Calu3 (cell line): ENCODE measurements at regions not wholly inside any gene's neighbourhood (a gene's known extent, or its start where the extent isn't known, plus 50 kb on each side); places are given as distances from the start of the nearest gene placed in this dataset.
"Not testable (repeated sequence)": the region's sequence is repeated elsewhere in the genome, so short reads cannot be mapped to it uniquely, and the experiment has no call there.

Source experiments
- BruUV-seq: library from RNA; stranded (reverse); fragments of 400-500 nt; replicated peaks from 2 replicates; lab custom pipeline; 2021; lab: Mats Ljungman, UMichigan
- CTCF ChIA-PET: fragments of 300-600 bp; sonication (Branson Sonifier 250); formaldehyde crosslinking; loops from one replicate; lab custom pipeline; 2022; ENCODE audit warnings: antibody characterized with exemption; lab: Charles Lee
- DNase-seq: peaks from one replicate; pipeline ENCODE4 v3.0.0; 2022
- H3K27ac Mint-ChIP-seq: one replicate; pipeline ENCODE4 v1.8.0; 2022; ENCODE audit warnings: mixed read lengths; ENCODE audit not compliant: unreplicated experiment
- H3K27me3 Mint-ChIP-seq: one replicate; pipeline ENCODE4 v1.8.0; 2022; ENCODE audit warnings: mixed read lengths; ENCODE audit not compliant: unreplicated experiment
- H3K36me3 Mint-ChIP-seq: one replicate; pipeline ENCODE4 v1.8.0; 2022; ENCODE audit warnings: mild to moderate bottlenecking, moderate library complexity, mixed read lengths; ENCODE audit not compliant: insufficient read depth, unreplicated experiment
- H3K4me1 Mint-ChIP-seq: one replicate; pipeline ENCODE4 v1.8.0; 2022; ENCODE audit warnings: mild to moderate bottlenecking, low read depth, mixed read lengths; ENCODE audit not compliant: unreplicated experiment
- H3K4me3 Mint-ChIP-seq: one replicate; pipeline ENCODE4 v1.8.0; 2022; ENCODE audit warnings: mild to moderate bottlenecking, low read depth, moderate library complexity, mixed read lengths; ENCODE audit not compliant: unreplicated experiment
- H3K9me3 Mint-ChIP-seq: one replicate; pipeline ENCODE4 v1.8.0; 2022; ENCODE audit warnings: low read depth, mixed read lengths; ENCODE audit not compliant: unreplicated experiment
- intact Hi-C: fragments of 100-400 bp; cut with micrococcal nuclease; formaldehyde crosslinking; loops from one replicate; pipeline ENCODE4 v1.10.0; 2022; ENCODE audit not compliant: unreplicated experiment
- TF ChIP-seq, protein P1 (sequence below): fragments of 200-600 bp; IDR thresholded peaks from one replicate; pipeline ENCODE4 v1.8.0; 2022; ENCODE audit warnings: antibody characterized with exemption; ENCODE audit not compliant: unreplicated experiment

DNA sequence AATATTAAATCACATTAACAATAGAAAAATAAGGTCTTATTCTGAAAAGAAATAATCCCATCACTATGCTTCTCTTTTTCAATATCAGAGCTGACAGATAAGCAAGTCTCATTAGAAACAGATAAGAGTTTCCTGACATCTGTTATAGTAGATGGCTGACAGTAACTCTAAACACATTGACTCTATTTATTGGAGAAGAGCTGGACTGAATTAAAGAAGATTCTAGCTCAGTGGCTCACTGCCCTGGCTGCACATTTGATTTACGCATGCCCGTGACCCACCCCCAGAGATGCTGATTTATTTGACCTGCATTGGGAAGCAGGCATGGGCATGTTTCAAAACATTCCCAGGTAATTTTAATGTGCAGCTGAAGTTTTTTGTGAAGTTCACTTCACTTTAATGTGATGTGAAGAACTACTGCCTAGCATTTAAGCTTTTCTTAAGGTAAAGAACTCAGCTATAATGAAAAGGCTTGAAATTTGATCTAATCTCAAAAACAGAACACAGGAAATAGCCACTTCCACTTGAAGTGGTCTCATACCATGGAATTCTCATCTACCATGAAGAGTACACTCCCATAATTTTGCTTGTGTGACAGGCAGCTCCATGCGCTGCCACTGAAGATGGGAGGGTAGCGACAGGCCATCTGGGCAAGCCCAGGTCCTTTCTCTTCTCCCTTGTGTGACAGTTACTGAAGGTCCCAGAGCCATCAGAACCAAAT, 162.3 kb downstream of the TPBG start:
- H3K4me3 Mint-ChIP-seq = no peak overlapping the region
- BruUV-seq = no TSS peak
- no peak overlapping the region for H3K27ac Mint-ChIP-seq
- no peaks in the 10 kb centered on the region for H3K36me3 Mint-ChIP-seq
- no peaks in the 10 kb centered on the region for H3K4me1 Mint-ChIP-seq
- CTCF ChIA-PET = interaction anchor here (0.6 kb wide), 1 partner anchor 155 kb away, joined by 3 read pairs; no protein-coding TSS in a partner anchor
- no peak for DNase-seq
- no peaks in the 10 kb centered on the region for H3K9me3 Mint-ChIP-seq
- H3K27me3 Mint-ChIP-seq = no peaks in the 10 kb centered on the region
- intact Hi-C loops = no loop called here
- TF ChIP-seq, protein P1, sequence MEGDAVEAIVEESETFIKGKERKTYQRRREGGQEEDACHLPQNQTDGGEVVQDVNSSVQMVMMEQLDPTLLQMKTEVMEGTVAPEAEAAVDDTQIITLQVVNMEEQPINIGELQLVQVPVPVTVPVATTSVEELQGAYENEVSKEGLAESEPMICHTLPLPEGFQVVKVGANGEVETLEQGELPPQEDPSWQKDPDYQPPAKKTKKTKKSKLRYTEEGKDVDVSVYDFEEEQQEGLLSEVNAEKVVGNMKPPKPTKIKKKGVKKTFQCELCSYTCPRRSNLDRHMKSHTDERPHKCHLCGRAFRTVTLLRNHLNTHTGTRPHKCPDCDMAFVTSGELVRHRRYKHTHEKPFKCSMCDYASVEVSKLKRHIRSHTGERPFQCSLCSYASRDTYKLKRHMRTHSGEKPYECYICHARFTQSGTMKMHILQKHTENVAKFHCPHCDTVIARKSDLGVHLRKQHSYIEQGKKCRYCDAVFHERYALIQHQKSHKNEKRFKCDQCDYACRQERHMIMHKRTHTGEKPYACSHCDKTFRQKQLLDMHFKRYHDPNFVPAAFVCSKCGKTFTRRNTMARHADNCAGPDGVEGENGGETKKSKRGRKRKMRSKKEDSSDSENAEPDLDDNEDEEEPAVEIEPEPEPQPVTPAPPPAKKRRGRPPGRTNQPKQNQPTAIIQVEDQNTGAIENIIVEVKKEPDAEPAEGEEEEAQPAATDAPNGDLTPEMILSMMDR = no peak

DNA sequence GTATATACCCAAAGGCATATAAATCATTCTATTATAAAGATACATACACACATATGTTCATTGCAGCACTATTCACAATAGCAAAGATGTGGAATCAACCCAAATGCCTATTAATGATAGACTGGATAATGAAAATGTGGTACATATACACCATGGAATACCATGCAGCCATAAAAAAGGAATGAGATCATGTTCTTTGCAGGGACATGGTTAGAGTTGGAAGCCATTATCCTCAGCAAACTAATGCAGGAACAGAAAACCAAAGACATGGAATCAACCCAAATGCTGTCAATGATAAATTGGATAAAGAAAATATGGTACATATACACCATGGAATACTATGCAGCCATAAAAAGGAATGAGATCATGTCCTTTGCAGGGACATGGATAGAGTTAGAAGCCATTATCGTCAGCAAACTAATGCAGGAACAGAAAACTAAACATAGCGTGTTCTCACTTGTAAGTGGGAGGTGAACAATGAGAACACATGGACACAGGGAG, 166.4 kb downstream of the TPBG start:
- H3K27ac Mint-ChIP-seq, H3K4me3 Mint-ChIP-seq, H3K9me3 Mint-ChIP-seq, CTCF ChIA-PET, H3K36me3 Mint-ChIP-seq, DNase-seq, H3K27me3 Mint-ChIP-seq, H3K4me1 Mint-ChIP-seq, BruUV-seq: not testable (repeated sequence)
- intact Hi-C loops = loop anchor here (10.0 kb wide), 1 partner anchor 165 kb away; the partner anchor contains the start of gene TPBG

DNA sequence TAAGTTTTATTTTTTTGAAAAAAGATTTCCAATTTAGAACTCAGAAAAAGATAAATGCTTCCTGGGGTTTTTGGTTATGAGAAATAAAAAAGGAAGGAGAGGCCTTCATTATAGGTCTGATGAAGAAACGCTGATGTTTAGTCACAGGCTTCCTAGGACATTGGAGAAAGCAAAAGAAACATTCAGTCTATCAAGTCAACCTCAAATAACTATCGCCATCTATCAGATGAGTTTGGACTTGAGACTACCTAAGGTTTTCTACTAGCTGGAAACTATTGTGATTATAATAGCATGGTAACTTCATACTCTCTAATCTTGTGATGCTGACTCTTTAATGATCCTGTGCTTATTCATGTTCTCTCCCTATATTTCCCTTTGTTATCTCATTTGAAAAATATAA, 171.3 kb downstream of the TPBG start:
- no peak for DNase-seq
- TF ChIP-seq, protein P1 = no peak
- no TSS peak for BruUV-seq
- Mint-ChIP-seq H3K4me1 (no peaks in the 10 kb centered on the region), H3K27ac (no peak overlapping the region), H3K36me3 (no peaks in the 10 kb centered on the region), H3K9me3 (no peaks in the 10 kb centered on the region), H3K4me3 (no peak overlapping the region), H3K27me3 (no peaks in the 10 kb centered on the region)
- CTCF ChIA-PET = no interaction called here
- intact Hi-C loops = loop anchor here (10.0 kb wide), 1 partner anchor 170 kb away; the partner anchor contains the start of gene TPBG

DNA sequence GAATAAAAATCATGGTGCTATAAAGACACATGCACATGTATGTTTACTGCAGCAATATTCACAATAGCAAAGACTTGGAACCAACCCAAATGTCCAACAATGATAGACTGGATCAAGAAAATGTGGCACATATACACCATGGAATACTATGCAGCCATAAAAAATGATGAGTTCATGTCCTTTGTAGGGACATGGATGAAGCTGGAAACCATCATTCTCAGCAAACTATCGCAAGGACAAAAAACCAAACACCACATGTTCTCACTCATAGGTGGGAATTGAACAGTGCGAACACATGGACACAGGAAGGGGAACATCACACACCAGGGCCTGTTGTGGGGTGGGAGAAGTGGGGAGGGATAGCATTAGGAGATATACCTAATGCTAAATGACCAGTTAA, 185.9 kb downstream of the TPBG start:
- DNase-seq, H3K27ac Mint-ChIP-seq, CTCF ChIA-PET, H3K36me3 Mint-ChIP-seq, intact Hi-C loops, H3K4me3 Mint-ChIP-seq, H3K9me3 Mint-ChIP-seq, H3K4me1 Mint-ChIP-seq, BruUV-seq: not testable (repeated sequence)
- peaks cover 14% of the 10 kb centered on the region for H3K27me3 Mint-ChIP-seq

DNA sequence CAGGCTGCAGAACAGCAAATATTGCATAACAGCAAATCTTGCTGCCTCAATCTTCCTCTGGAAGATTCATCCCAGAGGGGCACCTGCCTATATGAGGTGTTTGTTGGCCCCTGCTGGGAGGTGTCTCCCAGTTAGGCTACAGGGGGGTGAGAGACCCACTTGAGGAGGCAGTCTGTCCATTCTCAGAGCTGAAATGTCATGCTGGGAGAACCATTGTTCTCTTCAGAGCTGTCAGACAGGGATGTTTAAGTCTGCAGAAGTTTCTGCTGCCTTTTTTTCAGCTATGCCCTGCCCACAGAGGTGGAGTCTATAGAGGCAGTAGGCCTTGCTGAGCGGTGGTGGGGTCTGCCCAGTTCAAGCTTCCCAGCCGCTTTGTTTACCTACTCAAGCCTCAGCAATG, 187.7 kb downstream of the TPBG start:
- H3K27me3 Mint-ChIP-seq, H3K4me3 Mint-ChIP-seq, CTCF ChIA-PET, H3K9me3 Mint-ChIP-seq, BruUV-seq, intact Hi-C loops, DNase-seq, H3K27ac Mint-ChIP-seq, H3K36me3 Mint-ChIP-seq, H3K4me1 Mint-ChIP-seq: not testable (repeated sequence)
